Fibroblast of peridontal ligament (primary cell): ENCODE measurements at regions not wholly inside any gene's neighbourhood (a gene's known extent, or its start where the extent isn't known, plus 50 kb on each side); places are given as distances from the start of the nearest gene placed in this dataset.
"Not testable (repeated sequence)": the region's sequence is repeated elsewhere in the genome, so short reads cannot be mapped to it uniquely, and the experiment has no call there.

Experiments
- DNase-seq: peaks from one replicate; pipeline ENCODE4 v3.0.0-alpha.2; 2010; ENCODE audit errors: extremely low read depth

DNA sequence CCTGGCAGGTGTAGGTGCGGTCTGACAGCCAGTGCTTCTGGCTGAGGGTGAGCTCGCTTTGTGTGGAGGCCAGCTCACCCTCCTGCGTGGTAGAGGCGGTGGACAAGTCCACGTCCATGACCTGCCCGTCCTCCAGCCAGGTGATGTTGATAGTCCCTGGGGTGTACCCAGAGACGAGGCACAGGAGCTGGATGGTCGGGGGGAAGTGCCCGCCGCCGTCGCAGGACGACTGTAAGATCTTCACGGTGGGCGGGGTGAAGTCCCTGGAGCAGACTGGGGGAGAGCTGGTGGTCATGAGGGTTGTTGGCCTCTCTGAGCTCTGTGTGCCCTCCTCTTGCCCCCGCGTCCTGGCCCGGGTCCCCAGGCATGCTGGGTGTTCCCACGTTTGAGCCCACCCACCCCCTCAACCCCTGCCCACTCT, 74.6 kb downstream of the TMEM121 start:
- DNase-seq: no peak

- no peak for DNase-seq
Measured at GRCh38 chr14:105601360-105602242, 75.2 kb downstream of the TMEM121 start.

- DNase-seq: no peak
Measured at GRCh38 chr14:105602243-105602750, 75.9 kb downstream of the TMEM121 start.

- DNase-seq: no peak
Measured at GRCh38 chr14:105602799-105603793, 76.7 kb downstream of the TMEM121 start.

DNA sequence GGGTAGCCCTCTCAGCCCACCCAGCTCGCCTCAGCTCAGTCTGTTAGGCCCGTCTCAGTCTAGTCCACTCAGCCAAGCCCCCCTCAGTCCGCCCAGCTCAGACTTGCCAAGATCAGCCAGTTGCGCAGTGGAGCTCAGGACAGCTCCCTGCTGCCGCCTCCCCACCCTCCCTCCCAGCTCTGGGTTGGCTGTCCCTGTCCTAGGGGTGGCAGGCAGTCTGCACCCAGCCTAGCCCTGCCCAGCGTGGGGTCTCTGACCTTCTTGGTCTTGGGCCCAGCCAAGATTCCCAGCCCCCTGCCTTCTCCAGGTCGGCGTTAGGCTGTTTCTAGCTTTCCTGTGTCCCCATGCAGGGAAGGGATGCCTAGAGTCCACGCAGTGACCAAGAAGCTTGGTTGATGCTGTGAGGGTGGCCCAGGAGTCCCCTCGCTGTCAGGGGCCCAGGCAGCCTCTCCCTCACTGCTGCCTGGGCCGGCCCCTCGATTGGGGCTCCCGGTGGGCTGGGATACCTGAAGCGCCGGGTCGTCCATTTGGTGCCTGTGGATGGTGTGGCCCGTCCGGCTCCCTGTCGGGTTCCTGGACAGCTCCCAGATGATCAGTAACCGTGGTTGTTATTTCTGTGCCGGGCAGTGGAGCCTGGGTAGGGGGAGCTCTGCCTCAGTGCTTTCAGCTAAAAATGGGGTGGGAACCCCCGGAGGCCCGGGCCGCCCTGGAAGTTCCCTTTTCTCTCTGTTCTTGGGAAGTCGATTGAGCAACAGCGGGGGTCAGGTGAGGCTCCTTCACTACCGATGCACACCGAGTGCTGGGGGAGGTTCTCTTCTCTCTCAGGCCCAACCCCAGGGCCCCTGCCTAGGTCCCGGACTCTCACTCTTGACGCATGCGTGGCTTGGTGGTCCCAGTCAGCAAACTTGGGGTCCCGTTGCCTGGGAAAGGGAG, 78.4 kb downstream of the TMEM121 start:
- DNase-seq: not testable (repeated sequence)

GRCh38 chr14:105605464-105606304, 79.3 kb downstream of the TMEM121 start:
- DNase-seq: no peak

DNA sequence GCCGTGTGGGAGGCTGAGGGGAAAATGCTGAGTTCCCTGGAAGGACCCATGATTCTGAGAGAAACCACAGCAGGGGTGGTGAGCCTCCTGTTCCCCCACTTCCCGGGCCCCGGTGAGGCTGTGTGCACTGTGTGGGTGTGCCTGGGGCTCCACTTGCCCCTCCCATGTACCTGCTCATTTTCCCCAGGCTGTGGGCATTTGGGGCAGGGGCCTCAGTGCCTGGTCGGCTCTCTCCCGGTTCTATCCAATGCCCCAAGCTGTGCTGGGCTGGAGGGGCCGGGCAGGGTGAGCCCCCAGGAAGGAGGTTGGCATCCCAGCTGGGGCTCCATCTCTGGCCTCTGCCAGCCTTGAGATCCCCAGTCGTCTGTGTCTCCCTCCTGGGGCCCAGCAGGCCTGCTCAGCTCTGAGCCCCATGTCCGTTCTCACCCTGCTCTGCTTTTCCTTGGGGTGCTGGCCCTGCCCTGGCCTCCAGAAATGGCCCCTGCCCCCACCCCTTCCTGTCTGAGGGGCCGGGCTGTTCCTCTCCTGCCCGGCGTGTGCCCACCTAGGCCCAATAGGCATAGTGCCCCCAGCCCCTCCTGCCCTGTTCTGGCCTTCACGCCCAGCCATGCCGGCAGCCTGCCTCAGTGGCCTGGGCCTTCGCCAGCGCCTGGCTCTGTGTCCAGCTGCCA, 80.1 kb downstream of the TMEM121 start:
- not testable (repeated sequence) for DNase-seq

DNA sequence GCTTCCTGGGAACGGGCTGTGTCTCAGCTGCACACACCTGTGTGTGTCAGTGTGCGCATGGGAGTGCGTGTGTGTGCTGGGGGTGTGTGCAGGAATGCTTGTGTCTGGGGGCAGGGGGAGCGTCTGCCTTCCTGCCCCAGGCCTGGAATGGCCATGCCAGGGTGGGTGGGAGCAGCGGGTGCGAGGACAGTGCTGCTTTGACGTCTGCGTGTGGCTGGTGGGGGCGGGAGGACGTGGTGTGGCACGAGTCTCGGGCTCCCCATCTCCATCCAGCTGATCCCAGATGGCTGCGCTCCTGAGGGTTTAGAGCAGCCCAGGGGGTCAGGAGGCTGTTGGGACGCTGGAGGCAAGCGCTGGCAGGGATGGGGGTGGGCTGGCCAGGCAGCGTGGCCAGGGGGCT, 80.6 kb downstream of the TMEM121 start:
- not testable (repeated sequence) for DNase-seq

DNA sequence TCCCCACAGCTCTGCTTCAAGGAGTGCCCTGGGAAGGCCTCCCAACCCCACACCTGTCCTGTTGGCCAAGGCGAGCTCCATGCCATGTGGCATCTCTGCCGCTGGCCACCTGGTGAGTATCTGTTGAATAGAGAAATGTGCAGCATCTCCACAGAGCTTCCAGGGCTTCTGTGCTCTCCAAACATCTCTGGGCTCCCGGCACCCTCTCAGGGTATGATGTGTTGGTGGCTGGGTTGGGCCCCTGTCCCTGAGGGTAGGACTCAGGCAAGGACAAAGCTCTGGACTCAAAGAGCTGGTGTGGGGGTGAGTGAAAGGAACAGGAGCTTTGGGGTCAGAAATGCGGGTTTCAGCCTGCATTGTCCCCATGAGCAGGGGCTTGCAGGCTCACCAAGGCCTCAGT, 88.6 kb downstream of the TMEM121 start:
- not testable (repeated sequence) for DNase-seq

DNA sequence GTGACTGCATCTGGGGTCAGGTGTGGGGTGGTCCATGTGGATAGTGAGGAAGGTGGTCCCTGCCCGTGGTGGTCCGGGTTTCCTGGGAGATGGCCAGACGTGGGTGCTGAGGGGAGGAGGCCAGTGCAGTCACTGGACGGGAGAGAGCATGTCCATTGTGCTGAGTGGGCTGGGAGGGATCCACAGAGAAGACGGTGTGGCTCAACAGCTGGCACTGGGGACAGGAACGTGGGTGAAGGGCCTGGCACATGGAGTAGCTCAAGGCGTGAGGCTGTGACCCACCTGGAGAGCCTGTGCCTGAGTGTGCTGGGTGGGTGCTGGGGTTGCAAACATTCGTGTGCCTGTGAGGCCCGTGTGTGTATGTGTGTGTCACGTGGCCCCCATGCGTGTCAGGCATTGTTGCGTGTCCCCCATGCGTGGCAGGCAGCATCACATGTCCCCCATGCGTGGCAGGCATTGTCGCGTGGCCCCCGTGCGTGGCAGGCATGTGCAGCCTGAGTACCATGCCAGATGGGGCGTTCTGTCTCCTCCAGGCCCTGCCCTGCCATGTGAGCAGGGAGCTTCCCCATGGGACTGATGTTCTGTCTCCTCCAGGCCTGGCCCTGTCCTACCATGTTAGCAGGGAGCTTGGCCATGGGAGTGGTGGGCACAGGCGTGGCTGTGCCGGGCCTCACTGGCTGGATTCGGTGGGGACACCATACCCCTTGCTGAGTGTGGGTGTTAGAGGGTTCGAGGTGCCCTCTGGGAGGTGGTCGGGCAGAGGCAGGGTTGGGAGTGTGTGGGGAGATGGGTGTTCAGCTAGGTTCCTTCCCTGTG, 89.8 kb downstream of the TMEM121 start:
- DNase-seq: not testable (repeated sequence)

- DNase-seq: no peak
Measured at GRCh38 chr14:105616802-105617192, 90.4 kb downstream of the TMEM121 start.

DNA sequence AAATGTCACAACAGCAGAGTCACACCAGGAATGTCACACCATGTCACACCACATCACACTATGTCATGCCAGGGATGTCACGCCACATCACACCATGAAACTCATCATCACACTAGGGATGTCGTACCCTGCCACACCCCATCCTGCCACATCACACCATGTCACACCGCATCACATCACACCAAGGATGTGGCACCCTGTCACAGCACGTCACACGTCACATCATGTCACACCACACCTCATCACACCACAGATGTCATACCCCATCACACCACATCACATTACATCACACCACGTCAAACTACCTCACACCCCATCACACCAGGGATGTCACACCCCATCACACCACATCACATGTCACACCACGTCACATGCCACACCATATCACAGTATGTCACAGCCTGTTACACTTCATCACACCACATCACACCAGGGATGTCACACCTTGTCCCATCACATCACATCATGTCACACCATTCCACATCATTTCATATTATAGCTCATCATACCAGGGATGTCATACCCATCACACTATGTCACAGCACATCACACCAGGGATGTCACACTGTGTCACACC, 90.9 kb downstream of the TMEM121 start:
- no peak for DNase-seq

DNA sequence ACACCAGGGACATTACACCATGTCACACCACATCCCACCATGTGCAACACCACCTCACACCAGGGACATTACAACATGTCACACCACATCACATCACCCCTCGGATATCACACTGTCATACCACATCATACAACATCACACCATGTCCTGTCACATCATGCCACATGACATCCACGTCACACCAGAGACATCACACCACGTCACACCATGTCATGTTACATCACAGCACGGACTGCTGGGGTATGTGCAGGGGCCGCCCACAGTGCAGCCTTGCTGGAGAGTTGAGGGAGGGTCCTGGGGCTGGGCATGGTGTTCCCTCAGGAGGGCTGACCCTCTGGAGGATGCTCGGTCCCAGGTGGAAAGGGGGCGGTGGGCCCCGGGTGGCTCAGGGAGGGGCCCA, 91.4 kb downstream of the TMEM121 start:
- not testable (repeated sequence) for DNase-seq

GRCh38 chr14:105619324-105619723, 92.9 kb downstream of the TMEM121 start:
- DNase-seq: not testable (repeated sequence)

- DNase-seq: not testable (repeated sequence)
Measured at GRCh38 chr14:105620178-105620864, 93.9 kb downstream of the TMEM121 start.

GRCh38 chr14:105620865-105621471, 94.6 kb downstream of the TMEM121 start:
- not testable (repeated sequence) for DNase-seq
